Stimulated activated CD8-positive, alpha-beta memory T cell treated with anti-CD3 and anti-CD28 coated beads, Interleukin-7, amount 100 ng/mL, for 24 hours (primary cell): ENCODE measurements at regions not wholly inside any gene's neighbourhood (a gene's known extent, or its start where the extent isn't known, plus 50 kb on each side); places are given as distances from the start of the nearest gene placed in this dataset.

Source experiments
- DNase-seq: peaks from one replicate; pipeline ENCODE4 v3.0.0-alpha.2; 2020; ENCODE audit warnings: low read depth

GRCh38 chr6:37556881-37557644, 57.4 kb upstream of the CCDC167 start:
- no peak for DNase-seq

GRCh38 chr6:37555040-37555781, 55.5 kb upstream of the CCDC167 start:
- DNase-seq = no peak

DNA sequence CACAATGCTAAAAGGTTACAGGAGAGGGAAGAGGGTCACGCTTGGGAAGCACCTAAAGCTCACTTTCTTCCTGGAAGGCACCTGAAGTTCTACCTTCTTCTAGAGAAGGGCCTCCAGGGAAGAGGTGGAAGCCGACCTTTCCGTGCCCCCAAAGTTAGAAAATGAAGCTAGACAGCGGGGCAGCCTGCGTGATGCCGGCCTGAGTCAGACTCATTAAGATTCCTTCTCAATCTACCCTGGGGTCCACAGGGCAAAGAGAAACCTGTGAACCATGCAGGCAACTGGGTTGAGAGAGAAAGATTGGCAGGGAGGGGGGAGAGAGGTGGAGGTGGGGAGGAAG, 54.8 kb upstream of the CCDC167 start:
- DNase-seq = no peak

- DNase-seq = no peak
Measured at GRCh38 chr6:37552267-37552666, 52.6 kb upstream of the CCDC167 start.

- no peak for DNase-seq
Measured at GRCh38 chr6:37551867-37552266, 52.2 kb upstream of the CCDC167 start.

GRCh38 chr6:37551446-37551845, 51.8 kb upstream of the CCDC167 start:
- DNase-seq = no peak

GRCh38 chr6:37551002-37551401, 51.3 kb upstream of the CCDC167 start:
- no peak for DNase-seq

DNA sequence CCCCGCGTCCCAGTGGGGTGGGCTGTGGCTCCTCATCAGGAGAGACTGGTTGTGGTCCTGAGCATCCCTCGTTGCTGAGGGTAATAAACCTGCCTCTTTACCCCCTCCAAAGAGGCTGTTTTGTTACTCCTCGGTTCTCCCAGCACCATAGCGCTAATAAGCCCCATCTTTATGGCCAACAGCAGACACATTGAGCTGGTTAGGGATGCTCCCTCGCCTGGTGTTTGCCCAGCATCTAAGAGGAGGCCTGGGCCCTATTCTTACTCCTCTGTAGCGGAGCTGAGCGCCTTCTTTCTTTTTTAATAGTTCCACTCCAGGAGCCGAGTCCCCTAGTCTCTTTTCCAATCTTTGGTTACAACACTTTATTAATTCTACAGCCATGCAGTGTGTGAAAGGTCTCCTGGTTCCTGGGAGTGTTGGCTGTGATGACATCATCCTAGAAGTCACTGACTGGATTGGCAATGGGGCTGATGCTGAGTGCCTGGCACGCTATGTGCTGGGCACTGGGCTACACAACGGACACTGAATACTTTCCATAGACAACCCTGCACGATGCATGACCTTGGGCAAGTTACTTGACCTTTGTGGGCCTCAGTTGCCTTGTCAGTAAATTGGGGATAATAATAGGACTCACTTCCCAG, 50.6 kb upstream of the CCDC167 start:
- DNase-seq = no peak

GRCh38 chr6:37549558-37549957, 49.9 kb upstream of the CCDC167 start:
- DNase-seq = no peak
